NCI-H345 (cell line): ENCODE measurements at regions not wholly inside any gene's neighbourhood (a gene's known extent, or its start where the extent isn't known, plus 50 kb on each side); places are given as distances from the start of the nearest gene placed in this dataset.

Source experiments
- DNase-seq: peaks from one replicate; lab custom pipeline; 2025; lab: John Stamatoyannopoulos, UW

GRCh38 chr3:28646435-28646834 lies 297.8 kb upstream of the AZI2 start:
- no peak for DNase-seq

GRCh38 chr3:28649266-28649665 lies 300.6 kb upstream of the AZI2 start:
- DNase-seq: no peak

- no peak for DNase-seq
Observed at GRCh38 chr3:28651159-28651558, 302.5 kb upstream of the AZI2 start.

- no peak for DNase-seq
Observed at GRCh38 chr3:28664123-28664522, 315.5 kb upstream of the AZI2 start.

- peak; percentile 68 for DNase-seq
Observed at GRCh38 chr3:28667646-28668621, 319.3 kb upstream of the AZI2 start.

- DNase-seq: no peak
Observed at GRCh38 chr3:28669870-28670269, 321.2 kb upstream of the AZI2 start.

GRCh38 chr3:28672406-28672805 lies 323.8 kb upstream of the AZI2 start:
- no peak for DNase-seq

GRCh38 chr3:28673446-28673845 lies 324.8 kb upstream of the AZI2 start:
- no peak for DNase-seq

- no peak for DNase-seq
Observed at GRCh38 chr3:28674212-28674611, 325.6 kb upstream of the AZI2 start.

- no peak for DNase-seq
Observed at GRCh38 chr3:28677581-28677980, 329.0 kb upstream of the AZI2 start.

- no peak for DNase-seq
Observed at GRCh38 chr3:28678086-28678485, 329.5 kb upstream of the AZI2 start.

GRCh38 chr3:28680050-28680449 lies 331.4 kb upstream of the AZI2 start:
- no peak for DNase-seq

GRCh38 chr3:28682121-28682520 lies 333.5 kb upstream of the AZI2 start:
- no peak for DNase-seq

- DNase-seq: no peak
Observed at GRCh38 chr3:28690176-28690575, 341.6 kb upstream of the AZI2 start.

GRCh38 chr3:28698706-28699105 lies 350.1 kb upstream of the AZI2 start:
- DNase-seq: no peak

GRCh38 chr3:28699283-28699682 lies 350.7 kb upstream of the AZI2 start:
- peak; percentile 78 for DNase-seq

GRCh38 chr3:28700728-28701127 lies 352.1 kb upstream of the AZI2 start:
- peak; percentile 34 for DNase-seq

- DNase-seq: no peak
Observed at GRCh38 chr3:28703843-28704242, 355.2 kb upstream of the AZI2 start.

- no peak for DNase-seq
Observed at GRCh38 chr3:28711293-28711692, 362.7 kb upstream of the AZI2 start.

GRCh38 chr3:28716939-28717338 lies 368.3 kb upstream of the AZI2 start:
- DNase-seq: no peak

GRCh38 chr3:28718074-28718849 lies 369.6 kb upstream of the AZI2 start:
- no peak for DNase-seq

GRCh38 chr3:28726840-28727239 lies 378.2 kb upstream of the AZI2 start:
- peak; percentile 46 for DNase-seq

- no peak for DNase-seq
Observed at GRCh38 chr3:28727307-28727706, 378.7 kb upstream of the AZI2 start.
